IPS DF 6.9 (cell line): ENCODE measurements at regions not wholly inside any gene's neighbourhood (a gene's known extent, or its start where the extent isn't known, plus 50 kb on each side); places are given as distances from the start of the nearest gene placed in this dataset.
"Not testable (repeated sequence)": the region's sequence is repeated elsewhere in the genome, so short reads cannot be mapped to it uniquely, and the experiment has no call there.

Experiments used
- DNase-seq: peaks from one replicate; pipeline ENCODE4 v3.0.0-alpha.2; 2013; ENCODE audit warnings: low read depth, low spot score
- H3K27ac ChIP-seq: one replicate; pipeline ENCODE4 v1.5.1; 2013; ENCODE audit warnings: low read length, control low read depth
- H3K27me3 ChIP-seq: 2 replicates; pipeline ENCODE4 v1.6.1; 2013; ENCODE audit warnings: mild to moderate bottlenecking, low read length; ENCODE audit not compliant: control insufficient read depth, insufficient read depth
- H3K36me3 ChIP-seq: 2 replicates; pipeline ENCODE4 v1.6.1; 2013; ENCODE audit warnings: low read length; ENCODE audit not compliant: control insufficient read depth, insufficient read depth
- H3K4me1 ChIP-seq: 2 replicates; pipeline ENCODE4 v1.6.1; 2013; ENCODE audit warnings: low read length; ENCODE audit not compliant: control insufficient read depth, insufficient read depth
- H3K4me3 ChIP-seq: 2 replicates; pipeline ENCODE4 v1.5.1; 2013; ENCODE audit warnings: mild to moderate bottlenecking, low read length
- H3K9me3 ChIP-seq: 2 replicates; pipeline ENCODE4 v1.6.1; 2013; ENCODE audit warnings: low read length, inconsistent platforms; ENCODE audit not compliant: control insufficient read depth, insufficient read depth
- WGBS: extraction: QIAGEN DNeasy Blood & Tissue Kit; methylation state at CpG from one replicate; pipeline ENCODE4 v1.1.7; 2013; ENCODE audit warnings: mixed read lengths, missing lambda C conversion rate; ENCODE audit not compliant: insufficient read length, insufficient coverage; 5-methylcytosine and 5-hydroxymethylcytosine counted together

GRCh38 chr5:90214991-90215390 lies 194.6 kb downstream of the CETN3 start:
- Histone ChIP-seq H3K27me3 (no peaks in the 10 kb centered on the region), H3K4me1 (no peaks in the 10 kb centered on the region), H3K4me3 (no peak overlapping the region), H3K27ac (no peak overlapping the region), H3K9me3 (no peaks in the 10 kb centered on the region), H3K36me3 (no peaks in the 10 kb centered on the region)
- no peak for DNase-seq

GRCh38 chr5:90208323-90208722 lies 201.2 kb downstream of the CETN3 start:
- not testable (repeated sequence) for H3K27ac ChIP-seq

GRCh38 chr5:90201923-90202322 lies 207.6 kb downstream of the CETN3 start:
- no peaks in the 10 kb centered on the region for H3K4me1 ChIP-seq
- no CpG with 5 or more reads among the region's 3 CpGs for WGBS
- no peak overlapping the region for H3K4me3 ChIP-seq
- H3K27ac ChIP-seq = no peak overlapping the region
- H3K9me3 ChIP-seq = no peaks in the 10 kb centered on the region
- H3K36me3 ChIP-seq = no peaks in the 10 kb centered on the region; the same call in 1 of the 2 replicates
- no peak for DNase-seq
- no peaks in the 10 kb centered on the region for H3K27me3 ChIP-seq

More at GRCh38 chr5:90208323-90208722, 201.2 kb downstream of the CETN3 start:
- H3K9me3 ChIP-seq, H3K27me3 ChIP-seq, DNase-seq, H3K4me1 ChIP-seq, H3K36me3 ChIP-seq: not testable (repeated sequence)
- H3K4me3 ChIP-seq = peak overlapping the region; percentile 30; the same call in 1 of the 2 replicates
- no CpG with 5 or more reads among the region's 25 CpGs for WGBS

DNA sequence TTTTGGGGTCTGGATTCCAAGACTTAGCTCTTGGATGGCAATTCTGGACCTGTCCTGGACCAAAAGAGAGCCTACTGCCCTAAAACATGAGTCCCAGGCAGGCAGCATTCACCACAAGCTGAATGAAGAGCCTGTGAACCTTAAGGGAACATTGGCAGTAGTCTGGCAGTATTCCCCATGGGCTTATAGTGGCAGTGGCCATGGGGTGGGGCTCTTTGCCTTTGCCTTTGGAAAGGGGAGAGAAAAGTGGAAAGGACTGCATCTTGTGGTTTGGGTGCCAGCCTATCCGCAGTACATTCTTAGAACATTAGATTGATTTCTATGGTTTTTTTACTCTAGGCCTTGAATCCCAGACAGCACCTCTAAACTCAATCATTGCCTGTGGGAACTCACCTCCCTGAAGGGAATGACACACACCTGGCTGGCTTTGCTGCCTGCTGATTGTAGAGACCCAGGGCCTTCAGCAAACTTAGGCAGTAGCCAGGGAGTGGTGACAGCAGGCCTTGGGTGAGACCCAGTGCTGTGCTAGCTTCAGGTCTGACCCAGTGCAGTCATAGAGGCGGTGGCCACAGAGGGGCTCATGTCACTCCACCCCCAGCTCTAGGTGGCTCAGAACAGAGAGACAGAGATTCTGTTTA lies 216.3 kb downstream of the CETN3 start:
- H3K4me1 ChIP-seq = no peaks in the 10 kb centered on the region
- no CpG with 5 or more reads among the region's 2 CpGs for WGBS
- H3K4me3 ChIP-seq = no peak overlapping the region
- H3K27ac ChIP-seq = no peak overlapping the region
- no peak for DNase-seq
- no peaks in the 10 kb centered on the region for H3K9me3 ChIP-seq
- H3K27me3 ChIP-seq = no peaks in the 10 kb centered on the region
- no peaks in the 10 kb centered on the region for H3K36me3 ChIP-seq

DNA sequence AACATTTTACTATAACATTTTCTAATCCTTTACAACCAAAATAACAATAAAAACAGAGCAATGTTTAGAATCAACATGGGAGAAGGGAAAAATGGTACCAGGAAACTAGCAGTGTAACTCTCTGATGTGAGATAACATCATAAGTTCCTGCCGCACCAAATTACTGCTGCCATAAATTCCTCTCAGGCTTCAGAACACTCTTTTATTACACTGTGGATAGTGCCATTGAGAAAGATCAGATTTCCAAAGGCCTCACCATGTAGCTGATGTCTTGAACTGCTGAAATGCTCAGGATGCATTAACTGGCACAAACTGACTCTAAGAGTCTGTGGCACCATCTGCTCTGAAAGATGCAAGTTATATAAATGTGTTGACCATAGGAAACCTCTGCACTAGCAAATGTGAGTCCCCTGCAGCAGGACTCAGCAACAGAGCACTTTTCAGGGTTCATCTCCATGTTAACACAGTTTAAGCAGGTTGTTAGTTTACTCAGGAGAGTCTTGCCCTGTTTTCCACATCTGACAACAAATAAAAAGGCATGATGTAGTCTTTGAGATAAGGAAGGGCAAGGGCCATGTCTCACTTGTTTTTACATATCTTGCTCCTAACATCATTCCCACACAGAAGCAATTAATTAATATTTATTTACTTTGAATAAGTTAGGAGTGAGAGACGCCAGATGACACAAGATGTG lies 218.1 kb downstream of the CETN3 start:
- DNase-seq = no peak
- Histone ChIP-seq H3K27ac (no peak overlapping the region), H3K4me1 (no peaks in the 10 kb centered on the region), H3K4me3 (no peak overlapping the region), H3K36me3 (no peaks in the 10 kb centered on the region), H3K9me3 (no peaks in the 10 kb centered on the region), H3K27me3 (no peaks in the 10 kb centered on the region)
- WGBS = no CpG with 5 or more reads among the region's 2 CpGs

GRCh38 chr5:90185897-90186468 lies 223.6 kb downstream of the CETN3 start:
- no peak for DNase-seq
- Histone ChIP-seq H3K4me1 (no peaks in the 10 kb centered on the region), H3K27ac (no peak overlapping the region), H3K27me3 (no peaks in the 10 kb centered on the region), H3K36me3 (no peaks in the 10 kb centered on the region), H3K9me3 (no peaks in the 10 kb centered on the region), H3K4me3 (no peak overlapping the region)
- WGBS = no CpG with 5 or more reads among the region's 2 CpGs

DNA sequence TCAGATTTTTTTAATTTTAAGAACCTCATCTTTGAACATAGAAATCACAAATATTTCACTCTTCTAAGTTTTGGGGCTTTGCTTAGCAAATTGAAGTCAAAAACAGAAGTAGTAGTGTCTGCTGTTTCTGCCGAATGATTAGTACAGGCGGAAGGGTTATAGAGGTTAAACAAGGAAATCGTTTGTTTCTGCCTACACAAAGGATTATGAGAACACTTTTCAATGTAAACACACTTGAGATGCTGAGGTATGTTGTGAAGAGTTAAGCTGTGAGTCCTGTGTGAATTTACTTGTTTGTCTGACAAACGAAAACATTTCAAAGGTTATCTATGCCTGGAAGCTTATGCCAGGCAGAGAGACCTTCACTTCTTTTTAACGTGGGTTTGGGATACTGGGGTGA lies 224.8 kb downstream of the CETN3 start:
- no peak overlapping the region for H3K27ac ChIP-seq
- no peaks in the 10 kb centered on the region for H3K27me3 ChIP-seq
- no peak overlapping the region for H3K4me3 ChIP-seq
- no peaks in the 10 kb centered on the region for H3K4me1 ChIP-seq
- DNase-seq = no peak
- no CpG with 5 or more reads among the region's 5 CpGs for WGBS
- H3K9me3 ChIP-seq = no peaks in the 10 kb centered on the region
- H3K36me3 ChIP-seq = no peaks in the 10 kb centered on the region

DNA sequence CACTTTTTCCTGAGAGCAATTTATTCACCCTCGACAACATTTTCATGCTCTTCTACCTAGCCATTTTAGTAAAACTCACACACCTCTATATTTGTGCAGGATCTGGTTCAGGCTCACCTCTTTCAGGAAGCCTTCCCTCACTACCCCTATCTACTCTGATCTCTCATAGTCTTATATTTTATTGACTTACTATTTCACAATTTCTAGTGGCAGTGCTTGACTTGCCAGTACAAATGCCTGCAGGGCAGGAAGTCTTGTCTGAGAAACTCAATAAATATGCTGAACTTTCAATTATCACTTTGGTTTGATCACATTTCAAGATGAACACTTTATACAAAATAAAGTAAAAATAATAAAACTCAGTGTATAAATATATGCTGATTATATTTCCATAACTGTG lies 226.8 kb downstream of the CETN3 start:
- Histone ChIP-seq H3K27me3 (no peaks in the 10 kb centered on the region), H3K4me3 (no peak overlapping the region), H3K9me3 (no peaks in the 10 kb centered on the region), H3K4me1 (no peaks in the 10 kb centered on the region), H3K27ac (no peak overlapping the region), H3K36me3 (no peaks in the 10 kb centered on the region)
- DNase-seq = no peak
- no CpG with 5 or more reads among the region's 1 CpG for WGBS

DNA sequence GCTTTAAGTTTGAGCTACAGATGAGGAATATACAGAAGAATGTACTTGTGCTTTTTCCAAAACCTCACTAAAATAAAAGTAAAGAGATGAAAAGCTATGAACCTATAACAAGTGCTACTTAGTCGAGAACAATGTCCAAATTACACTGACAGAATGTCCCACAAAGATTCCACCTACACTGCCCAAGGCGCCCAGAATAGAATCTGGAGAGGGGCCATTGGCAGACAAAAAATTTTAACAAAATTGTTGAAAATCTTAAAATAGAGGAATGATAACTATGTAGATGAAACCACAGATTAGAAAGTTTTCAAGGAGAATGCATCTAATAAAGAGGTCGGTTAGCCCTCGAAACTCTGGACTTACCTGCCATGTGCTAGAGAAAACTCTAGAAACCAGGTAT lies 235.3 kb downstream of the CETN3 start:
- no peaks in the 10 kb centered on the region for H3K9me3 ChIP-seq
- H3K36me3 ChIP-seq = no peaks in the 10 kb centered on the region
- WGBS = no CpG with 5 or more reads among the region's 4 CpGs
- DNase-seq = no peak
- no peak overlapping the region for H3K27ac ChIP-seq
- H3K4me3 ChIP-seq = no peak overlapping the region
- no peaks in the 10 kb centered on the region for H3K27me3 ChIP-seq
- H3K4me1 ChIP-seq = no peaks in the 10 kb centered on the region

DNA sequence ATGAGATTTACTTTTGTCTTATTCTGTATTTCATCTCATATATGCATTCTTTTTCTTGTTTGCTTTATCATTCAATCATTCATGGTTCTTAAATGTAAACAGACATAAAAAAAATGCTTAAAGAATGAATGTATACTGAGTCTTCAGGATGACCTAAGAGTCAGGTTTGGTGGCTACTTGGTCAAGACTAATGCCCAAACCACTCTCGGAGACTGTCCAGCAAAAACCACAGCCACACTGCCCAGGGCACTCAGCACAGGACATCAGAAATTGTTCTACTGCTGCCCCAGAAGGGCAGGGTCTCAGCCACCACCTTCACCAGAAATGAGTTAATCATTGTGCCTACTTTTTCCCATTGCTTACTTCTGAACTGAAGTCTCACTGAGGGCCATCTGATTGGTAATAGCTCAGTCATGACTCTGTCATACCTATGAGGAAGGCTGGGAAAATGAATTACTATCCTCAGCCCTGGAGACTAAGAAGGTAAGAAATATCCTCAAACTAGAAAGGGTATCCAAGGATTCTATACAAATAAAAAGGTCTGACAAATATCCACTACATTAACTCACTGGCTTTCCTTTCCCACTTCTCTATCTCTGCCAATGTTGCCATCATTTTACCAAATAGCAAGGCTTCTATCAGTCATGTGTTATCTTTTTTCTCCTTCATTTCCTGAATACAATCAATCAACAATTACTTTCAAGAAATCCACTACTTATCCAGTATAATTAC lies 236.1 kb downstream of the CETN3 start:
- no peak for DNase-seq
- Histone ChIP-seq H3K4me1 (no peaks in the 10 kb centered on the region), H3K27me3 (no peaks in the 10 kb centered on the region), H3K36me3 (no peaks in the 10 kb centered on the region), H3K9me3 (no peaks in the 10 kb centered on the region), H3K27ac (no peak overlapping the region), H3K4me3 (no peak overlapping the region)
- WGBS = no CpG with 5 or more reads among the region's 1 CpG
